SU-DHL-6 (cell line): ENCODE measurements at regions not wholly inside any gene's neighbourhood (a gene's known extent, or its start where the extent isn't known, plus 50 kb on each side); places are given as distances from the start of the nearest gene placed in this dataset.

Source experiments
- H2AFZ ChIP-seq: fragments of 200-600 bp; sonication (generic); 2 replicates; pipeline ENCODE4 v1.6.1; 2014; ENCODE audit warnings: low read depth, mild to moderate bottlenecking, moderate library complexity, mixed read lengths, antibody characterized with exemption, low read length; ENCODE audit not compliant: severe bottlenecking
- H3F3A ChIP-seq: fragments of 200-600 bp; shearing (Covaris generic); 2 replicates; pipeline ENCODE4 v1.6.0; 2016; ENCODE audit warnings: antibody characterized with exemption, mild to moderate bottlenecking; ENCODE audit not compliant: insufficient read depth
- H3K27ac ChIP-seq: fragments of 200-600 bp; sonication (generic); 2 replicates; pipeline ENCODE4 v1.5.1; 2016; ENCODE audit warnings: low read depth, mild to moderate bottlenecking, low read length, moderate library complexity, mixed read lengths
- H3K27me3 ChIP-seq: fragments of 200-600 bp; sonication (generic), shearing (Covaris generic); 2 replicates; pipeline ENCODE4 v1.6.0; 2014; ENCODE audit warnings: mild to moderate bottlenecking, low read length
- H3K36me3 ChIP-seq: fragments of 200-600 bp; sonication (generic); 2 replicates; pipeline ENCODE4 v1.6.1; 2014; ENCODE audit warnings: mild to moderate bottlenecking, low read length, mixed read lengths
- H3K4me2 ChIP-seq: fragments of 300-600, 200-600 bp; shearing (Covaris generic), sonication (generic); 2 replicates; pipeline ENCODE4 v1.6.0; 2014; ENCODE audit warnings: low read length, low read depth, mild to moderate bottlenecking; ENCODE audit not compliant: poor library complexity, severe bottlenecking
- H3K4me3 ChIP-seq: fragments of 200-600 bp; sonication (generic); 2 replicates; pipeline ENCODE4 v1.5.1; 2014; ENCODE audit warnings: antibody characterized with exemption, low read length, mild to moderate bottlenecking, mixed read lengths; ENCODE audit not compliant: insufficient read depth, poor library complexity, severe bottlenecking
- H3K79me2 ChIP-seq: fragments of 200-600 bp; sonication (generic); 2 replicates; pipeline ENCODE4 v1.6.1; 2014; ENCODE audit warnings: mild to moderate bottlenecking, low read length, moderate library complexity; ENCODE audit not compliant: insufficient read depth
- H3K9ac ChIP-seq: fragments of 200-600 bp; sonication (generic); 2 replicates; pipeline ENCODE4 v1.7.0; 2014; ENCODE audit warnings: mild to moderate bottlenecking, low read length
- H3K9me2 ChIP-seq: fragments of 200-600 bp; sonication (generic); replicated peaks from 2 replicates; pipeline ENCODE4 v1.6.1; 2014; ENCODE audit warnings: low read length; ENCODE audit not compliant: insufficient read depth
- H3K9me3 ChIP-seq: fragments of 200-600 bp; sonication (generic); 2 replicates; pipeline ENCODE4 v1.6.1; 2014; ENCODE audit warnings: low read length, mixed read lengths; ENCODE audit not compliant: insufficient read depth
- H4K20me1 ChIP-seq: fragments of 200-600 bp; sonication (generic); 2 replicates; pipeline ENCODE4 v1.6.1; 2014; ENCODE audit warnings: low read depth, mild to moderate bottlenecking, antibody characterized with exemption, low read length, moderate library complexity, mixed read lengths
- CTCF ChIP-seq: fragments of 200-600 bp; sonication (generic); IDR thresholded peaks from one replicate; pipeline ENCODE4 v1.5.1; 2017; ENCODE audit warnings: antibody characterized with exemption, mild to moderate bottlenecking, low read length, moderate library complexity; ENCODE audit not compliant: insufficient read depth, poor library complexity, severe bottlenecking
- EZH2phosphoT487 ChIP-seq: fragments of 200-600 bp; sonication (generic), shearing (Covaris generic); conservative IDR thresholded peaks from 2 replicates; pipeline ENCODE4 v1.6.1; 2018; ENCODE audit warnings: mild to moderate bottlenecking, antibody characterized with exemption, low read length, moderate library complexity, mixed read lengths

DNA sequence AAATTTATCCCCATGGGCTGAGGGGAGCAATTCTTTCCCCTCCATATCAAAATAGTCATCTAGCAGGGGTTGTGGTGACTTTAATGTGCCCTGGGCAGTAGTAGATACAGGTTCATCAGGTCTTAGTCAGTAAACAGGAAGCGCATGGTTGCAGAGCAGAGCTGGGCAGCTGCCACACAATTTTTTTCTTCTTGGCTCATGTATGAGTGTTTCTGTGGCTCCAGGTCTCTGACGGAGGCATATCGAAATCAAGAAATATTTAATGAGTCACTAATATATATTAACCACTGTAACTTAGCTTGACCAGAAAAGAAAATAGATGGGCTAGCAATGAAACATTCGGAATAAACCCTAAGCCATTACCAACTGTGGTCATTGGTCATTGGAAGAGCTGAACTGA is 68.4 kb upstream of the UBL3 start:
- no peak overlapping the region for H3K9ac ChIP-seq
- no peaks in the 10 kb centered on the region for H3K9me3 ChIP-seq
- no peak for TF ChIP-seq CTCF
- no peak overlapping the region for H2AFZ ChIP-seq
- H3K27ac ChIP-seq, result no peak overlapping the region
- no peaks in the 10 kb centered on the region for H3K9me2 ChIP-seq
- H3F3A ChIP-seq, result no peaks in the 10 kb centered on the region
- H4K20me1 ChIP-seq, result no peaks in the 10 kb centered on the region
- no peaks in the 10 kb centered on the region for H3K27me3 ChIP-seq
- H3K4me3 ChIP-seq, result no peak overlapping the region
- no peak overlapping the region for H3K4me2 ChIP-seq
- H3K36me3 ChIP-seq, result no peaks in the 10 kb centered on the region
- H3K79me2 ChIP-seq, result no peaks in the 10 kb centered on the region

DNA sequence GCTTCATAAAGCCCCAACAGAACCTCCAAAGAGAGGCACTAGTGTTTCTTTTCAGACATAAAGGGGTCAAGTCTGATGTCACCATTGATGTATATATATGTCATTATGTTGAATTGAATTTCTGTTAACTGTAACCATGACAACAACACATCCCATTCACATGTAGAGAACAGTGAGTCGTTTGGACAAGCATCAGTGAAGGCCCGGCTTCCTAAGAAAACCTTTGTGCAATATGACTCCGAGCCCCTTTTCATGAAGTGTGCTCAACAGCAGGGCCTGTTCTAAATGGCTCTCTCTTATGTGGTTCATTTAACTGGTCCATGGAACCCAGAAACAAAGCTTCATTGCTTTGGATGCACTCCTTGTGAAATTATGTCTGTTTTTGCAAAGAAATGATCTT is 67.2 kb upstream of the UBL3 start:
- H4K20me1 ChIP-seq, result no peaks in the 10 kb centered on the region
- TF ChIP-seq CTCF (no peak), EZH2phosphoT487 (no peak)
- H3K9me3 ChIP-seq, result no peaks in the 10 kb centered on the region
- H3K79me2 ChIP-seq, result no peaks in the 10 kb centered on the region
- no peak overlapping the region for H3K27ac ChIP-seq
- H3K36me3 ChIP-seq, result no peaks in the 10 kb centered on the region
- no peaks in the 10 kb centered on the region for H3F3A ChIP-seq
- no peaks in the 10 kb centered on the region for H3K27me3 ChIP-seq
- H3K4me3 ChIP-seq, result no peak overlapping the region
- no peak overlapping the region for H3K4me2 ChIP-seq
- no peaks in the 10 kb centered on the region for H3K9me2 ChIP-seq
- H2AFZ ChIP-seq, result no peak overlapping the region
- H3K9ac ChIP-seq, result no peak overlapping the region

DNA sequence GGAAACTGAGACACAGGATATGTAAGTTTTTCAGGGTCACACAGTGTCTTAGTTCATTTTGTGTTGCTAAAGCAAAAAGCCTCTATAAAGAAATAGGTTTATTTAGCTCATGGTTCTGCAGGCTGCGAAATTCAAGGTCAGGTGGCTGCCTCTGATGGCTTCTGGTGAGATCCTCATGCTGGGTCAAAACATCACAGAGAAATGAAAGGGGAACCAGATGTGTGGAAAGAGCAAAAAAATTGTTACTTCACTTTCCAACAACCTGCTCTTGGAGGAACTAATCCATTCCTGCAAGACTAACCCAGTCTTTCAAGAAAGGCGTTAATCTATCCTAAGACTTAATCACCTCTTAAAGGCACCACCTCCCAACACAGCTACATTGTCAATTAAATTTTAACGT is 64.2 kb upstream of the UBL3 start:
- Histone ChIP-seq H3K9ac (no peak overlapping the region), H3K4me2 (no peak overlapping the region), H3K9me2 (no peaks in the 10 kb centered on the region), H3F3A (no peaks in the 10 kb centered on the region), H3K27me3 (no peaks in the 10 kb centered on the region), H2AFZ (no peak overlapping the region), H3K79me2 (no peaks in the 10 kb centered on the region), H3K36me3 (no peaks in the 10 kb centered on the region), H4K20me1 (no peaks in the 10 kb centered on the region), H3K27ac (no peak overlapping the region), H3K4me3 (no peak overlapping the region), H3K9me3 (no peaks in the 10 kb centered on the region)
- TF ChIP-seq CTCF, result no peak
